Mesenchymal stem cell (in vitro differentiated cells and primary cell): ENCODE measurements at regions not wholly inside any gene's neighbourhood (a gene's known extent, or its start where the extent isn't known, plus 50 kb on each side); places are given as distances from the start of the nearest gene placed in this dataset.
A peak's percentile ranks its signal among the peaks of the same experiment; 100 is the strongest.
"Not testable (repeated sequence)": the region's sequence is repeated elsewhere in the genome, so short reads cannot be mapped to it uniquely, and the experiment has no call there.

ENCODE experiments used
- DNase-seq: peaks from one replicate; pipeline ENCODE4 v3.0.0-alpha.2; 2013
- H2AFZ ChIP-seq: one replicate; pipeline ENCODE4 v1.6.1; 2013; ENCODE audit warnings: low read depth, mild to moderate bottlenecking, control low read depth, inconsistent platforms, low read length, moderate library complexity
- H2AK5ac ChIP-seq: 2 replicates; pipeline ENCODE4 v1.6.1; 2013; ENCODE audit warnings: low read length, moderate library complexity, mild to moderate bottlenecking, inconsistent platforms; ENCODE audit not compliant: severe bottlenecking
- H2BK120ac ChIP-seq: one replicate; pipeline ENCODE4 v1.6.1; 2013; ENCODE audit warnings: low read depth, mild to moderate bottlenecking, inconsistent platforms, low read length, moderate library complexity
- H2BK12ac ChIP-seq, 2 experiments: one replicate each; pipeline ENCODE4 v1.6.1; 2013; ENCODE audit warnings: inconsistent platforms in 2 of 2, low read length in 2 of 2, mild to moderate bottlenecking in 2 of 2, moderate library complexity in 2 of 2, control low read depth in 1 of 2
- H2BK15ac ChIP-seq: one replicate; pipeline ENCODE4 v1.6.1; 2013; ENCODE audit warnings: mild to moderate bottlenecking, low read depth, inconsistent platforms; ENCODE audit not compliant: poor library complexity, severe bottlenecking
- H2BK5ac ChIP-seq: 2 replicates; pipeline ENCODE4 v1.6.1; 2013; ENCODE audit warnings: low read depth, mild to moderate bottlenecking, low read length, control low read depth, inconsistent platforms; ENCODE audit not compliant: poor library complexity, severe bottlenecking
- H3K14ac ChIP-seq, 2 experiments: one replicate each; pipeline ENCODE4 v1.6.1; 2013; ENCODE audit warnings: inconsistent platforms in 2 of 2, low read length in 2 of 2, control low read depth in 1 of 2, mild to moderate bottlenecking in 1 of 2, moderate library complexity in 1 of 2
- H3K18ac ChIP-seq, 2 experiments: one replicate each; pipeline ENCODE4 v1.6.1; 2013; ENCODE audit warnings: inconsistent platforms in 2 of 2, low read length in 2 of 2, control low read depth in 1 of 2, low read depth in 1 of 2, mild to moderate bottlenecking in 1 of 2
- H3K23ac ChIP-seq, 2 experiments: one replicate each; pipeline ENCODE4 v1.6.1; 2013; ENCODE audit warnings: inconsistent platforms in 2 of 2, low read length in 2 of 2, mild to moderate bottlenecking in 2 of 2, moderate library complexity in 2 of 2, control low read depth in 1 of 2
- H3K27ac ChIP-seq: 2 replicates; pipeline ENCODE4 v1.5.1; 2013; ENCODE audit warnings: mild to moderate bottlenecking, moderate library complexity, low read length, control low read depth, inconsistent platforms; ENCODE audit not compliant: poor library complexity, severe bottlenecking
- H3K27me3 ChIP-seq, 2 experiments: 2 replicates each; pipeline versions ENCODE4 v1.6.1 to v1.7.0; 2013; ENCODE audit warnings: low read length in 2 of 2, mild to moderate bottlenecking in 2 of 2, moderate library complexity in 2 of 2, control low read depth in 1 of 2, inconsistent platforms in 1 of 2; ENCODE audit not compliant: control insufficient read depth in 1 of 2, insufficient read depth in 1 of 2
- H3K36me3 ChIP-seq, 2 experiments: 2 replicates each; pipeline versions ENCODE4 v1.6.1 to v1.7.0; 2013; ENCODE audit warnings: low read length in 2 of 2, control low read depth in 1 of 2, inconsistent platforms in 1 of 2, low read depth in 1 of 2, mild to moderate bottlenecking in 1 of 2; ENCODE audit not compliant: insufficient read depth in 2 of 2, control insufficient read depth in 1 of 2
- H3K4ac ChIP-seq, 2 experiments: one replicate each; pipeline ENCODE4 v1.6.1; 2013; ENCODE audit warnings: inconsistent platforms in 2 of 2, low read length in 2 of 2, mild to moderate bottlenecking in 2 of 2, moderate library complexity in 2 of 2, control low read depth in 1 of 2, low read depth in 1 of 2
- H3K4me1 ChIP-seq: 2 replicates; pipeline ENCODE4 v1.6.1; 2013; ENCODE audit warnings: low read depth, low read length, control low read depth; ENCODE audit not compliant: control insufficient read depth, insufficient read depth
- H3K4me2 ChIP-seq: 2 replicates; pipeline ENCODE4 v1.6.1; 2013; ENCODE audit warnings: low read length, mild to moderate bottlenecking, inconsistent platforms; ENCODE audit not compliant: poor library complexity, severe bottlenecking
- H3K4me3 ChIP-seq, 2 experiments: 2 replicates each; pipeline versions ENCODE4 v1.5.1 to v1.7.0; 2013; ENCODE audit warnings: low read length in 2 of 2, mild to moderate bottlenecking in 2 of 2, control low read depth in 1 of 2, low read depth in 1 of 2; ENCODE audit not compliant: insufficient read depth in 1 of 2
- H3K79me1 ChIP-seq: replicated peaks from 2 replicates; pipeline ENCODE4 v1.6.1; 2013; ENCODE audit warnings: mild to moderate bottlenecking, control low read depth, low read length, inconsistent platforms; ENCODE audit not compliant: poor library complexity, severe bottlenecking
- H3K9ac ChIP-seq: 2 replicates; pipeline ENCODE4 v1.7.0; 2013; ENCODE audit warnings: mild to moderate bottlenecking, low read length, moderate library complexity
- H3K9me3 ChIP-seq: 2 replicates; pipeline ENCODE4 v1.7.0; 2013; ENCODE audit warnings: mild to moderate bottlenecking, low read length; ENCODE audit not compliant: control insufficient read depth
- H4K8ac ChIP-seq: one replicate; pipeline ENCODE4 v1.6.1; 2013; ENCODE audit warnings: inconsistent platforms, mild to moderate bottlenecking, low read length, moderate library complexity
- H4K91ac ChIP-seq: one replicate; pipeline ENCODE4 v1.6.1; 2013; ENCODE audit warnings: mild to moderate bottlenecking, low read length, inconsistent platforms
- WGBS: methylation state at CpG from one replicate; pipeline ENCODE4 v1.1.7; 2013; ENCODE audit warnings: mixed read lengths; 5-methylcytosine and 5-hydroxymethylcytosine counted together

DNA sequence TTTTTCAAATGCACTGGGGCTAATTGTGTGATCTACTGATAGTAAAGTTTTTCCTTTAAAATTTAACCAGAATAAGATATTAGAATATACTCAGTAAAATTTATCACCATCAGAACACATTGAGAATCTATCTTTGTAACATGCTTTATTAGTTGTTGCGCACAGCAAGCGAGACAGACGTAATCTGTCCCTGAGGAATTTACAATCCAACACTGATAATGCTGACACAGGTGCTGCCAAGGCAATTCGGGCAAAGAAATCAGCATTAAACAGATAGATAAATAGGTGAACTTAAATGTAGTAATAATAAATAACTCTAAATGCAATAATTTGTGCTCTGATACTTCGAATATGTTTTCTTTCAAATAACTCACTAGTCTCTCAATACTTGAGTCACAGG is 607.2 kb downstream of the HTR1B start:
- H4K91ac ChIP-seq, result no peak overlapping the region
- no peaks in the 10 kb centered on the region for H3K36me3 ChIP-seq
- H3K4ac ChIP-seq, result no peak overlapping the region
- H3K79me1 ChIP-seq, result no peaks in the 10 kb centered on the region
- no peaks in the 10 kb centered on the region for H3K4me1 ChIP-seq
- no peak overlapping the region for H2BK15ac ChIP-seq
- H2AFZ ChIP-seq, result no peak overlapping the region
- H2BK120ac ChIP-seq, result no peak overlapping the region
- no peak overlapping the region for H3K18ac ChIP-seq
- H2AK5ac ChIP-seq, result no peak overlapping the region
- WGBS, result 94% methylated on average over 3 of the region's 5 CpGs
- H3K27me3 ChIP-seq, result no peaks in the 10 kb centered on the region
- no peak overlapping the region for H3K9ac ChIP-seq
- no peak for DNase-seq
- no peak overlapping the region for H3K23ac ChIP-seq
- H2BK5ac ChIP-seq, result no peak overlapping the region
- H3K27ac ChIP-seq, result no peak overlapping the region
- H2BK12ac ChIP-seq, result no peak overlapping the region
- no peak overlapping the region for H3K4me2 ChIP-seq
- no peak overlapping the region for H4K8ac ChIP-seq
- H3K9me3 ChIP-seq, result no peaks in the 10 kb centered on the region
- no peak overlapping the region for H3K4me3 ChIP-seq
- no peak overlapping the region for H3K14ac ChIP-seq

- H3K14ac ChIP-seq, result no peak overlapping the region
- no CpG with 5 or more reads among the region's 1 CpG for WGBS
- no peak overlapping the region for H2AK5ac ChIP-seq
- peaks cover 9% of the 10 kb centered on the region for H3K4me1 ChIP-seq
- H3K79me1 ChIP-seq, result no peaks in the 10 kb centered on the region
- H3K23ac ChIP-seq, result no peak overlapping the region
- peak; percentile 53 for DNase-seq
- H4K91ac ChIP-seq, result no peak overlapping the region
- no peak overlapping the region for H3K4me2 ChIP-seq
- no peak overlapping the region for H3K18ac ChIP-seq
- no peak overlapping the region for H2AFZ ChIP-seq
- no peak overlapping the region for H2BK120ac ChIP-seq
- H4K8ac ChIP-seq, result no peak overlapping the region
- no peak overlapping the region for H2BK15ac ChIP-seq
- no peak overlapping the region for H3K4ac ChIP-seq
- H3K9ac ChIP-seq, result no peak overlapping the region
- H3K4me3 ChIP-seq, result no peak overlapping the region
- no peak overlapping the region for H2BK5ac ChIP-seq
- H3K27ac ChIP-seq, result peak overlapping the region; percentile 40
- H3K36me3 ChIP-seq, result no peaks in the 10 kb centered on the region
- no peaks in the 10 kb centered on the region for H3K27me3 ChIP-seq
- no peak overlapping the region for H2BK12ac ChIP-seq
- H3K9me3 ChIP-seq, result peaks cover 3% of the 10 kb centered on the region
These were observed 610.5 kb downstream of the HTR1B start for GRCh38 chr6:76852776-76853175.

- H2BK5ac ChIP-seq, H2AK5ac ChIP-seq, H3K23ac ChIP-seq, H3K27me3 ChIP-seq, H2BK12ac ChIP-seq, H3K4me3 ChIP-seq, H3K9me3 ChIP-seq, H4K8ac ChIP-seq, H3K4ac ChIP-seq, H3K14ac ChIP-seq, H3K36me3 ChIP-seq, H3K4me1 ChIP-seq, H2BK120ac ChIP-seq, H3K18ac ChIP-seq, H3K9ac ChIP-seq, H3K4me2 ChIP-seq, H2AFZ ChIP-seq, H3K79me1 ChIP-seq, H4K91ac ChIP-seq, H2BK15ac ChIP-seq: not testable (repeated sequence)
- WGBS, result 71% methylated on average over 9 of the region's 9 CpGs
- DNase-seq, result peak; percentile 6
- H3K27ac ChIP-seq, result peak overlapping the region; percentile 25
These were observed 613.9 kb downstream of the HTR1B start for GRCh38 chr6:76849274-76849970.

DNA sequence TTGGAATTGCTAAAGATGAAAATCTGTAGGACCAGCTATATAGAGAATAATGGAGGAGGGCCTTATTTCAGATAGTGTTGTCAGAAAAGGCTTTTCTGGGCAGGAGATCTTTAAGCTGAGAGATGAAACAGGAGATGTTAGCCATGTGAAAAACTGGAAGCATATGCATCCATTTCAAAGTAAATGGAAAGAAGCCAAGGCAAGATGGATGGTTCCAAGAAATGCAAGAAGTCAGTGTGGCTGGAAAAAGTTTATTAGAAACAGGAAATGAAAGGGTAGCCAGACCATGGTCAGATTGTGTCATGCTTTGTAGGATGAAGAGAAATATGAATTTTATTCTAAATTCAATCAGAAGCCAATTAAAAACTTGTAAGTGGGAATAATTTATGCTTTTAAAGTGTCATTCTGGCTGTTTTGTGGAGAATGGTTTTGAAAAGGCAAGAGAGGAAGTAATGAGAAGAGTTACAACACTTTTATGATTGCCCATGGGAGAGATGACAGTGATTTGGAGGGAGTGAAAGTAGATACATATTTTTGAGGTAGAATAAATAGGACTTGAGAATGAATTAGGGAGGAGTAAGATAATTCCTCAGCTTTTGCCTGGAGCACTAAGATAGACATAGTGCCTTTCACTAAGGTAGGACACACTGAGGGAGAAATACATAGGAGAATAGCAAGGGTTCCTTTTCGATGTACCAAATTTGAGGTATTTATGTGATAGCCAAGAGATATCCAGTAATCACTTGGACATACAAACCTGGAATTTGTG is 620.1 kb downstream of the HTR1B start:
- Histone ChIP-seq H3K4me1 (no peaks in the 10 kb centered on the region), H4K8ac (no peak overlapping the region), H3K14ac (no peak overlapping the region), H3K79me1 (no peaks in the 10 kb centered on the region), H2BK120ac (no peak overlapping the region), H3K9me3 (peaks cover 7% of the 10 kb centered on the region), H2BK5ac (no peak overlapping the region), H3K4me2 (no peak overlapping the region), H3K18ac (no peak overlapping the region), H3K4me3 (no peak overlapping the region), H3K27me3 (no peaks in the 10 kb centered on the region), H3K23ac (no peak overlapping the region), H3K27ac (no peak overlapping the region), H2AK5ac (no peak overlapping the region), H2BK15ac (no peak overlapping the region), H3K9ac (no peak overlapping the region), H4K91ac (no peak overlapping the region), H3K4ac (no peak overlapping the region), H2AFZ (no peak overlapping the region), H2BK12ac (no peak overlapping the region), H3K36me3 (no peaks in the 10 kb centered on the region)
- WGBS, result 0% methylated on average over 1 of the region's 1 CpG
- DNase-seq, result no peak
